Inferior parietal cortex (tissue), 1 donor: ENCODE measurements at regions not wholly inside any gene's neighbourhood (a gene's known extent, or its start where the extent isn't known, plus 50 kb on each side); places are given as distances from the start of the nearest gene placed in this dataset.
"Not testable (repeated sequence)": the region's sequence is repeated elsewhere in the genome, so short reads cannot be mapped to it uniquely, and the experiment has no call there.

ENCODE experiments used
- DNase-seq: peaks from one replicate; pipeline ENCODE4 v3.0.0-alpha.2; 2016; ENCODE audit errors: extremely low spot score

DNA sequence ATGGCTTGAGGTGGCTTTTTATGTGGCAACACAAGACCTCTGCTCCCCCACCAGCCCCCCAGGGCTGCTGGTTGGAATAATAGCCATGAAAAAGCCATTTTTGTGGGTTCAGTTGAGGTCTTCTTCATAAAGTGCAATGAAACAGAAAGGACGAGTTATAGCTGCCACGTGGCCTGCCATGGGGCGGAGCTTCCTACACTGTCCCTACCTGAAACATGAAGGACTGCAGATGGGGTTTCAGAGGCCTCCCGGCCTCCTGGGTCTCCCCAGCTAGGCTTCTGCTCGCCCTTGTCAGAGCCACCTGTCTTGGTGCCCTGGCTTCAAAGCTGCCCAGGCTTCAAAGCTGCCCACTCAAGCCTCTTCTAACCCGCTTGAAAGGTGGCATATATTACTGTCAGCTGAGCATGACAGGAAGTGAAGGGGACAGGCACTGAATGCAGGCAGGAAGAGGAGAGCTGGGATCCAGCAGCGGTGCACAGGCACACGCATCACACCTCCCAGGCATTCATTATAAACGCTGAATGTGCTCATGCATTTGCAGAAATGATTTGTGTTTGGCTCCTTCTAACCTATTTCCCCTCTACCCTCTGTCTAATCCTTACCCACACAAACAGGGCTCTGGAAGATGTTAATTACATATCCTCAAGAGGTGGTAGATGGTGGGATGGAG, 245.9 kb upstream of the PODXL start:
- no peak for DNase-seq

DNA sequence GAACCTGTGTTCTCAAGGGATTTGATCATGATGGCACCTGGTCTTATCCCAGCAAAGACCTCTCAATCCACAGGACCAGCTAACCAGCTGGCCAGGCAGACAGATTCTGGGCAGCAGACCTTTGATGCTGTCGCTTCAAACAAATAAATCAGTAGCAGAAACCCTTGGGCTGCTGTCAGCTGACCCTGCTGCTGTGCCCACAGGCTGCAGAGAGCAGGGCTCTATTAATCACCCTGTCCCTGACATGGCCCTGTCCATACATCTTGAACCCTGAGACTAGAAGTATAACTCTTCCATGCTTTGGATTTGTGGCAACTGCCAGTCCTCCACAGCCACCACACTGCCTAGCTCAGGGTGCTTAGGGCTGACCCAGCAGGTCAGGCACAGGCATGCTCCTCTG, 244.1 kb upstream of the PODXL start:
- no peak for DNase-seq

- DNase-seq: no peak
Measured at GRCh38 chr7:131800008-131800407, 243.6 kb upstream of the PODXL start.

- no peak for DNase-seq
Measured at GRCh38 chr7:131797841-131798240, 241.4 kb upstream of the PODXL start.

DNA sequence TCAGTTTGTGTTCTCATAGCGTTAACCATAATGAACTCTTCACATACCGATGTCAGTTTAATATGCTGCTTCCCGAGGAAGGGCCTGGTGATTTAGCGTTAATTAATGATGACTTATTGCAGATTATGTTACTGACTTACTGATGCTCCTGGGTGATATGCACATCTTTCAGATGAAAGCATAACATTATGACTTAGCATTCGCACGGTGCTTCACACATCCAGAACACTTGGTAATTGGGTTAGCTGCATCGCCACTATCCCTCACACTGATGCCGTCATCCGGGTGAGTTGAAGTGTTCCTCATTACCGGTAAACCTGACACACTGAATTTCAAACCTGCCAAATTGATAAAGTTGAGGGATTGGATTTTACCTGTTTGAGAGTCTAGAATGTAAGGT, 239.0 kb upstream of the PODXL start:
- no peak for DNase-seq

DNA sequence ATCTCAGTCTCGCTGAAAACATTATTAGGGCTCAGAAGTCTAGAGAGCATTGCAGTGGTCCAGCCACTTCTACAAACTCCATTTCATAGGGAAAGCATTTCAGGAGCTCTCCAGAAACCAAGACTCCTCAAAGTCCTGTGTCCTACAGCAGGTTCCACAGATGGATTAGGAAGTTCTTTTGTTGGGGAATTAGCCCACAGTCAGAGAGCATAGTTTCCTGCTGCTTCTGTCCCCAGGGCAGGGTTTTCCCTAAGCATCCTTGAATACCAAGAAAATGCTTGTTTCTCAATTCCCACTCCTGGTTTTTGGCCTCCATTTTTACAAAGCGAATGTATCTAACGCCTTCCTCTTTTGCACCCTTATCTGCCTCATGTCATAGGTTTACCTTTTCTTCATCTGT, 235.9 kb upstream of the PODXL start:
- no peak for DNase-seq

DNA sequence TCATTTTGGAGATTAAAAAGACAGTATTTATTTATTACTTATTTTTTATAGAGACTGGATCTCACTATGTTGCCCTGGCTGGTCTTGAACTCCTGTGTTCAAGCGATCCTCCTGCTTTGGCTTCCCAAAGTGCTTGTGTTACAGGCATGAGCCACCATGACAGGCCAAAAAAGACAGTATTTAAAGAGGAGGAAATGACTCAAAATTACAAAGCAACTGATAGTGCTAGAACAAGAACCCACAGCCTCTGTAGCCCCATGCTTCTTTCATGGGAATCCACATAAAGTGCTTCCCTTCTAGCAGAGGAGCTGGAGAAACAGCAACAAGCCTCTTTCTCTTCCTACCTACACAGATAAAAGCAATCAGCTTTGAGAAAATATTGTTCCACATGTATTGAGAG, 230.7 kb upstream of the PODXL start:
- DNase-seq: no peak

- no peak for DNase-seq
Measured at GRCh38 chr7:131786204-131786603, 229.8 kb upstream of the PODXL start.

GRCh38 chr7:131778601-131779000, 222.2 kb upstream of the PODXL start:
- no peak for DNase-seq

- no peak for DNase-seq
Measured at GRCh38 chr7:131774419-131775220, 218.2 kb upstream of the PODXL start.

GRCh38 chr7:131773413-131773812, 217.0 kb upstream of the PODXL start:
- no peak for DNase-seq

- DNase-seq: no peak
Measured at GRCh38 chr7:131769241-131769640, 212.8 kb upstream of the PODXL start.

DNA sequence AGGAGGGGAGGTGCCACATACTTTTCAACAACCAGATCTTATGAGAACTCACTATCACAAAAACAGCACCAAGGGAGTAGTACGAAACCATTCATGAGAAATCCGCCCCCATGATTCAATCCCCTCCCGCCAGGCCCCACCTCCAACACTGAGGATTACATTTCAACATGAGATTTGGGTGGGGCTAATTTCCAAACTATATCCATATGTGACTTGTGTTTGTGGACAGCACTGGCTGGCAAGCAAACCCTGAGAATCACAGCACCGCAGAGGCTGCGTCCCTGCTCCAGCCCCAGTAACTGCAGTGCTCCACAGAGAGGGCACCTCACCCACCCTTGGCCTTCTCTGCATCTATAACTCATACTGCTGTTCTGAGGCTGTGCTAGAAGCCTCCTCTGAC, 211.2 kb upstream of the PODXL start:
- no peak for DNase-seq

DNA sequence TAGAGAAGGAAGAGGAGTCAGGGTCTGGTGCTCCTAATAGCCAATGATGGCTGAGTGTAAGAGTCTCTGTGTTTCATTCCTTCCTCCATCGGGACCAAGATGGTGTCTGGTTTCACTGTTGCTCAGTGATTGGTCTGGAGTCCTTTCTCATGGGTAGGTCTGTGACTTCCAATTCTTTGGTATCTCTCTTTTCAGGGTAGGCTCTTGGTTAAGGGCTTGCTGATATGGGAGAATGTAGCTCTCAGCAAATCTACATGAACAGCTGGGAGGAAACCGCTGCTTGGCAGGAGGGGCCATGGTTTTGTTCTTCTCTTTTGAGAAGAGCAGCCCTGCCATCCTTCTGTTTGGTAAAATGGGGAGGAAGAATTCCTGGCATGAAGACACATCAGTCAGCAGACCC, 209.1 kb upstream of the PODXL start:
- no peak for DNase-seq

DNA sequence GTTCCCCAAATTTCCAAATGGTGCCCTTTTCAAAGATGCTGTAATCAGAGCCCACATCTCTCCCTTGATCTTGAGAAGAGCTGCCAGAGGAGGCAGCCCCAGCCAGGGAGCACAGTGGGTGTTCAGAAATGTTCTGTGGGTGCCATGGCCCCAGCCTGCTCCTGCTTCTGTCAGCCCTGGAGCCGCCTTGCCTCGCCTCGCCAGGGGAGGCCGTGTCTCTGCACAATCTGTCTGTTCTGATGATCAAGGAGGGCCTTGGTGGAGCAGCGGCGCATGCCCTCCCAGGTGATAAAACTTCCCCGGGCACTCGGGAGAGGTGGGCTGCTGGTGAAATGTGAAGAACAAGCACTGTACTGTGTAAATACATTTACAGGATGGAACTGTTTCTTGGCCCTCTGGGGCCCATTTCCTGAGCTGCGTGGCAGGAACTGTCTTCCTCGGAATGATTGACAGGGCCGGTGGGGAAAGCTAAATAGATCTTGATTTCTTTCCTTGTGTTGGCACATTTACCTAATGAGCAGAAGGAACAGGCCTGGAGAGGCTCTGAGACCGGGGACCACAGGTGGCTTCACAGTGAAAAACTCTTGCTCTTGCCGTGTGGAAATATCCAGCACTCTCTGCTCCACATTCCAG, 207.8 kb upstream of the PODXL start:
- no peak for DNase-seq

DNA sequence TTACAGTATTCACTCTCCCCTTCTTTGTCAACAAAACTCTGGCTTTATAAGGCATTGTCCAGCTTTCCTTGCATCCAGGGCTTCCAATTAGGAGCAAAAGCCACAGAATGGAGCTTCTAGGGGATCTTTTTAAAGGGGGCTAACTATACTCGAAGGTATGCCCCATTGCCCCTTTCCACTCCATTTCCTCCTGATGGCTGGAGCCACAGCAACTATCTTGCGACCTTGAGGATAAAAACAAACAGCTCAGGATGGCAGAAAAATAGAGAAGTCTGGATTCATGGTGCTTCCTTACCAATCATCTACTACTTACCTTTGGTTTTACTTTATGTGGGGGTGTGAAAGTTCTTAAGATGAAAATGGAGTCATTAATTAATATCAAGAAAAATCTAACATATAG, 206.3 kb upstream of the PODXL start:
- DNase-seq: no peak

- not testable (repeated sequence) for DNase-seq
Measured at GRCh38 chr7:131755801-131756200, 199.4 kb upstream of the PODXL start.

- DNase-seq: no peak
Measured at GRCh38 chr7:131753620-131754222, 197.3 kb upstream of the PODXL start.

GRCh38 chr7:131747658-131748232, 191.3 kb upstream of the PODXL start:
- DNase-seq: no peak

- no peak for DNase-seq
Measured at GRCh38 chr7:131745390-131746248, 189.2 kb upstream of the PODXL start.

- no peak for DNase-seq
Measured at GRCh38 chr7:131741446-131741845, 185.0 kb upstream of the PODXL start.
